NAMALWA (cell line): ENCODE measurements at regions not wholly inside any gene's neighbourhood (a gene's known extent, or its start where the extent isn't known, plus 50 kb on each side); places are given as distances from the start of the nearest gene placed in this dataset.

Experiments used
- DNase-seq: peaks from one replicate; pipeline ENCODE4 v3.0.0-alpha.2; 2015; ENCODE audit warnings: low spot score

DNA sequence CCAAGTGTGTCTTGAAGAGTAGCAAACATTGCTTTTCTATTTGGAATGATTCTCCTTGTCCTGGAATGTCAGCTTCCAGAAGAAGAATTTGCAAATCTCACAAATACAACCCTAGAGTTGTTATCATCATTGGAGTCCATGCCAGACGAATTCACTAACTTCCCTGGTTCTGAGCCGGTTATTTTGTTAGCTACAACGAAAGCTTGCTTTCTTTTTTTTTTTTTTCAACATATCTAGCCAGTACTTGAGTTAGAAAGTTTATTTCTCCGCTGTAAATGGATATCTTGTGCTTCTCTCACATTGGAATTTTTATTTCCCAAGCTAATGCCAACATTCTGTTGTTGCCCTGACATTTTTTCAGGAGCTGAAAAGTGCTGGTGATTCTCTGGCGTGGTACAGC is 138.1 kb upstream of the POM121L12 start:
- DNase-seq = no peak

DNA sequence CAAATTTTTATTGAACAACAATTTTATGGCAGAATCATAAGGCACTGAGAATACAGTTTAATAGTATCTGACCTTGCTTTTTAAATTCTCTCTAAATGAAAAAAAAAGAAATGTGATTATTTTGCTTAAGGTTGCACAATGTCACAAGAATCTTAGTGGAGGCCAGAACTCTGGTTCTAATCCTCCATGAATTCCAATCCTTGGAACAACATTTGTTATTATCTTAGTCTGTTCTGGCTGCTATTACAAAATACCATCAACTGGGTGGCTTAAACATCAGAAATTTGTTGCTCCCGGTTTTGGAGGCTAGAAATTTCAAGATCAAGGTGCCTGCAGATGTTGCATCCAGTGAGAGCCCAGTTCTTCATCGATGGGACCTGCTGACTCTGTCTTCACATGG is 158.2 kb upstream of the POM121L12 start:
- DNase-seq = no peak

DNA sequence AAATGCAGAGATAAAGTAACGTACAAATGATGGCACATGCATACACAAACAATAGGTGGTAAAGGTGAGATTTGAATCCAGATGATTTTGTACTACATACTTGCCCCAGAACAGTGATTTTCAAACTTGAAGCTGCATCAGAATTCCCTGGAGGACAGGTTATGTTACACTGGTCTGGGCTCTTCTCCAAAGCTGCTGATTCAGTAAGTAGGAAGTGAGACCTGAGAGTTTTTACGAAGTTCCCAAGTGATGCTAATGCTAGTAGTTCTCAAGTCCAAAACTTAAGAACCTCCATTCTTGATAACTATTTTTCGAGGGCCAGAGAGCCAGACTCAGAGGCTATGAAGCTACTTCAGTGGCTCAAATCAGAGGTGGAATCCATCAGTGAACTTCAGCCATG is 159.0 kb upstream of the POM121L12 start:
- no peak for DNase-seq

DNA sequence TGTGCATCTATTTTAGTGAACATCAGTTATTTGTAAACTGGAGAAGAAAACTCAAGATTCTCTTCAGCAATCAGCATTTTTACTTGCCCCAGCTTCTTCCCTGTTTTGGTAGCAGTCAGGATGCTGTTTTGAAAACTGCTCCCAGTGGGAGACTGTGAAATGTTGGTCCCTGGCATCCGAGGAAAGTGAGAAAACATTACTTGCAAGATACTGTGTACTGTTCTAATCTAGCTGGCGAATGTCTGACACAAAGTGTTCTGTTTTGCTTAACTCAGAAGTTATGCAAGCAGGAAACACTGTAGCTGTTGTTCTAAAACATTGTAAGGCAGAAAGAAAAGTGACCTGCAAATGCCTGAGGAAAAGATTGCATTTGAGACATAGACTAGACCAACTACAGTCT is 171.8 kb upstream of the POM121L12 start:
- no peak for DNase-seq

DNA sequence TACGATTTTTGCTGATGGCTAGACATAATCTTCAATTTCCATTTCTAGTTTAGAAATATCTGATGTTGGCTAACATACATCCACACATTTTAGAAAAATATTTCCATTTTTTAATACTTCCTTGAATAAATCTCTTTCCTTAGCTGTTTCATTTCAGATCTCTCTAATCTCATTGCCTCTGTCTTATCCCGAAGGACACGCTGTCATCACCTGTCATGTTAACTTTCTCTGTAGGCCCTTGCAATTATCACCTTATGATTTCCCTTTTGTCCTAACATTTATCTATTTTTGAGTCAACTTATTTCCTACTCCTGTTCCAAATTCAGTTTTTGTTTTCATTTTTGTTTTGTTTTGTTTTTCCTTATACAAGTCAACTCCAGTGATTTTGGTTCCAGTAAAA is 173.1 kb upstream of the POM121L12 start:
- no peak for DNase-seq

DNA sequence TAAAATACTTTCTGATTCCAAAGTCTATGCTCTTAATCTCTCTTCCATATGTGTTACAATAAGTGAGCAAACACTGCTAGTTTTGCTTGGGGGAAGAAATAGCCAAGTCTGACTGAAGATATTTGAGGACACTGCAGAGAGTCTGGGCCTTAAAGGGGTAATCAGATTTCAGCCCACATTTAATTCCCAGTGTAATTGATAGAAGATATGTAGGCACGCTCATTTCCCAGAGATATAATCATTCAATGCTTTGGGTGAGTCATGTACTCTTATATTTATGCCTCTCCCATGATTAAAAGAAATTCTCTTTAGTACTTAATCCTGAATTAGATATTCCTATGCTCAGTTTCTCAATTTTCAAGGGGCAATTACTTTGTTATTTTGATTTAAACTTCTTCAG is 178.1 kb upstream of the POM121L12 start:
- no peak for DNase-seq

DNA sequence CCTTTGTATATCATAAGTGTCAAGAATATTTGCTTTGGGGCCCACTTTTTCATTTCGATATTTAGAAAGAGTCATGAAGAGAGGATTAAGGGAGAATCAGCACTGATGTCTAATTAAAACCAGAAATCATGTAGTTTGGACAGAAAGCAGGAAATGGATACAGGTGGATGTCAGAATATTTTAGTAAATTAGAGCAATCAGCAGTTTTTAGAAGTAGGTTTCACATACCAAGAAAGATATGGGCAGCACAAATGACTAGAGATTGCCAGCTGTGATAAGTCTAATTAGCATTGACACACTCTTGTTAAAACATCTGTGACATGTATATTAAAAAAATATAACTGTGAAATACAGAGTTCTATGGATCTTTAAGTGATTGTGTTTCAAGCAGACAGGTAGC is 180.8 kb upstream of the POM121L12 start:
- DNase-seq = no peak

DNA sequence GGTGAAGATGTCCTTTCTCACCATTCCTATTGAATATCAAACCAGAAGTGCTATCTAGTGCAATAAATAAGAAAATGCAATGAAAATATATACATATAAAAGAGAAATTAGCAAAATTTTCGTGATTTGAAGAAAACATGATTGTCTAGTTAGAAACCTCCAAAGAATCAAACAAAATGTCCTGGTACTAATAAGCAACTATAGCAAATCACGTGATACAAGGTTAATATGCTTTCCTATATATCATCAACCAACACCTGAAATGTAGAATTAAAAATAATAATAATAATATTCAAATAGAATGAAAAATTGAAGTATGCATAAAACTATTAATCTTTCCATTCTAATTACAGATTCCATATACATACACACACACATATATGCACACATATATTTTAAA is 183.9 kb upstream of the POM121L12 start:
- no peak for DNase-seq

DNA sequence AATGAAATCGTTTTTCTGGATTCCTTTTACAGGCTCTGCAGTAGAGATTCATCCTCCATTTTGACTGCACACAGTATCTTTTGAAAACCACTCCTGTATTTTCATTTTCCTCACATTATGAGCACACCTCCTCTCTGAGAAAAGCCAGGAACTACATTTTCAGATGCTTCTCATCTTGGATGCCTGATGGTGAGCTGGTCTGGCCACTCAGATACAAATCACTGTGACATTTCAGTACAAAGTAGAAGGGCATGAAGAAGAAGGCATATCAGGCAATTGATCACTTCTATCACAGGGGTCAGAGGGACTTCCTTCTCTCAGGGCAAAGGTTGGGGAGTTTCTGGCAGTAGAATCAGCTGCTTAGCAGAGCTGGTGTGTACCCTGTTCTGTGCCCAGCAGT is 192.0 kb upstream of the POM121L12 start:
- no peak for DNase-seq

DNA sequence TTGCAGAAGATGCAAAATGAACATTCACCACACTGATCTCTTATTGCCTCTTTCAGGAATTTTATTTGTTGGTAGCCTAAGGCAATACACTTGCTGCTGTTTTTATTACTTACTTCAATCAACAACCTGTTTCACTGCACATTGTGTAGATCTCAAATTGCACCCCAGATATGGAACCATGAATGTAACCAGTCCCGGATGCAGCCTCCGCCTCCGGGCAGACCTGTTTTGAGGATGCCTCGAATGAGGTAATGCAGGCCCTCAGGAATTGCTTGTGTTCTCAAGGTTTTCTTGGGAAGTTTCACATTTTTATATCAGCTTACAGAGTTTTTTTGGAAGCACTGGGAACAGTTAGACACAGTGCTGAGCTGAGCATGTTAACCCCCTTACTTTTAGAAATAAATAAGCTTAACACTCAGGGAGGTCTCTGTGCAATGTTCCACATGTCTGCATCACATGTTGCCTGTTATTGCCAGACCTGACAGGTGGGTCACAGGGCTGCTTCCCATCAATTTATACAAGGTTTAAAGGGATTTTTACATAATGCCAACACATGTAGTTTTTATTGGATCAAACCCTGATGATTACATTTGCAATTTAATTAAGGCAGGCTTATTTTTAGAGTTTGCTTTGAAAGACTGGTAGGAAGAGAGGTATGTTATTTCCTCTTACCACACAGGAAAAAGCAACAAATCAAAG is 193.1 kb upstream of the POM121L12 start:
- no peak for DNase-seq

DNA sequence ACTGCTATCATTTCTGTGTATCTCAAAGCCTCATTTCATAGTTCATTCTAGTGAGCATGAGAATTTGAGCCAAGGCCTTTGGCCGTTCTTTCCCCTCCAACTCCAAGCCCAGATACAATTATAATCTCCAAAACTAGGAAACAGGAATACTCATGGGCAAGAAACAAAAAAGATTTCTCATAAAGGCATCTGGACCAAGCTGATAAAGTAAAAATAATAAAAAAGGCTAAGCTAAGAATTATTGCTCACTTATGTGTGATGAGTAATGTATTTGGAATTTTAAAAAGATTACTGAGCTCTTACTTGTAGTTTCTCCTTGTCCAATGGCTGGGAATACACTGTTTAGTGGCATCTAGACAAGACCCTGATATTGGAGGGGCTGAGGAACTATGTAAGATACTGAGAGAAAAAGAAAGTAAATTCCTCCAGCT is 196.4 kb upstream of the POM121L12 start:
- DNase-seq = no peak

DNA sequence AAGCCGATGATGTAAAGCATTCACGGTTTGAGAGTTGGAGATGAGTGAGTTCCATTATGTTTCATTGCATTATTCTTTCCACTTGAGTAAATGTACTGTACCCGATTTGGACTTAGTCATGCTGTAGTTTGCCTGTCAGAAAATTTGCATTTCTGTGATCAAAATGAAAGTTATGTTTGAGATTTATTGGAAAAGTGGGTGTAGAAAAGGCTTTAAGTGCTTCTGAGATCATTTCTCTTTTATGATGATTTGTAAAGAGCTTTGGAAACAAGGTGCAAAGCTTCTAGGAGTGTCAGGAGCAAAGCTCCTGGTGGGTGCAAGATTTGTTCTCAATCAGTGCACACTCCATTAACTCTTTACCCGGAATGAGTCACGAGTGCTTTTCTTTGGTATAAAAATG is 204.1 kb upstream of the POM121L12 start:
- no peak for DNase-seq

DNA sequence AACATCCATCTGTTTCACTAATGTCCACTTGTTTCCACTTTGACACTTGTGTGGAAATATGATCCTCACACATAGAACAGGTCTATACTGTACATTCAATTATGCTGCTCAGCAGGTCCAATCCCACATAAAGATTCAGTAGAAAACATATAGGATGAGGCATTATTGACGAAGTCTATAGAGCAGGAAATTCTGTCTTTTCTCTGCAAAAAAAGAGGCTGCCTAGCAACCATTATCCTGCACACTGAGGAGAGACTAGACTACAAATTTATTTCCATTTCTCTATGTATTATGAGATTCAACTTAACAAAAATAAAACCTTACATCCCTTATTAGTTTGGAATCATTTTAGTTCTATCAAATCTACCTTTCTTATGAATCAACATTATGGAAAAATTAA is 204.6 kb upstream of the POM121L12 start:
- no peak for DNase-seq

DNA sequence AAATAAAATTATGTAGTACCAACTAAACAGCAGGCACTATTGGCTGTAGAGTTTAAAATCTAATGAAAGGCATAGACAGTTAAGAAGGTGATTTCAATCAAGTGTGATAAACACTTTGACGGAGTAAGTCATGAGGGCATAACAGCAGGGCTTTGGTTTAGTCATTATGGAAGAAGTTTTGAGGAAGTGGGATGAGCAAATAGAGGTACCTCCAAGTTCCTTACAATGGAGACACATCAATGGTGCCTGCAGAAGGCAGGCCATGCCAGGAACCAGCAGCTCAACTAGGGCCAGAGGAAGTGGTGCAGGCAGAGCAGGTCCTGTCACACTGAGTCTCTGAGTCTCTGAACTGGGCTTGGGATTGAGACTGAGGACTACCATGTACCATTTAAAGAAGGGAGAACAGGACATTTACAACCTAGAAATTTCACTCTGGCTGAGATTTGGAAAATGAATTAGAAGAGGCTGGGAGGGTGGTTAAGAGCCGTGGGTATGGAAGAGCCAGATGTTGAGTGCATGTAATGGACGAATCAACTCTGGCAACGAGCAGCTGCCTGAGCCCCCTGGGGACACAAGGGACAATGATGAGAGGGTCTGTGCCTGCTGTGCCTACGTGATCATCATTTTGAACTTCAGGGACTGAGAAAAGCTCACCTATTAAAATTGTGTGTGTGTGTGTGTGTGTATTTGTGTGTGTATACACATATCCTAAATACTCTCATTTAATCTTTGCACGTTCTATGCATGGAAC is 208.7 kb upstream of the POM121L12 start:
- DNase-seq = peak; percentile 13

DNA sequence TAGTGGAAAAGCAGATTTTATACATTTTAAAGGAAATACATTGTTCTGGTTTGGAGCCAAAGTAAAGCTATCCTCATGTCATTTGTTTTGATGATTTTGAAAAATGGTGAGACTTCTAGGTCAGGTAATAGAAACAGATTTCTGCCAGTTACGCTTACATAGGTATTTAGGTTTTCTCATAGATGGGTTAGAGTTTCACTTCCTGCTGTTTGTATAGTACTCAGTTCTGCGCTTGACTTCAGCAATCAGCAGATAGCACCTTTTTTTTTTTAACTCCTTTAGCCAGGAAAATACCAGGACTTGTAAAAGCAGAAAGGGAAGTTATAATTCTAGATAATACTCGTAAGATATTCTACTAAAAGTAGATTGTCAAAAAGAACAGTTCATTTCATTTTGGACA is 209.8 kb upstream of the POM121L12 start:
- peak; percentile 52 for DNase-seq

DNA sequence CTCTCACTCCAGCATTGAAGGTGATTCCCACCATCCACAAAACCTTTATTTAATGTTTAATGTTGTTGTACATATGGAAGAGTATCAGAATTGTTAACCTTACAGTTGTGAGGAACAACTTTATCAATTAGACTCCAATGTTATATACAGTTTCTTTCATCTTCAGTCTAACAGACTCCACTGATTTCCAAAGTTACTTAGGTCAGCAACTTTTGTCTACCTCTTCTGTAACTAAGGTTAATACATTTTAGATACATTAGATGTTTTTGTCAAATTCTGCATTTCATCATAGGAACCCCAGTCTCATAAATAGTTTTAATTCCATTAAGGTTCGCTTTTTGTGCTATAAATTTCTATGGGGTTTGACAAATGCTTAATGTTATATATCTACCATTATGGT is 223.9 kb upstream of the POM121L12 start:
- DNase-seq = no peak

DNA sequence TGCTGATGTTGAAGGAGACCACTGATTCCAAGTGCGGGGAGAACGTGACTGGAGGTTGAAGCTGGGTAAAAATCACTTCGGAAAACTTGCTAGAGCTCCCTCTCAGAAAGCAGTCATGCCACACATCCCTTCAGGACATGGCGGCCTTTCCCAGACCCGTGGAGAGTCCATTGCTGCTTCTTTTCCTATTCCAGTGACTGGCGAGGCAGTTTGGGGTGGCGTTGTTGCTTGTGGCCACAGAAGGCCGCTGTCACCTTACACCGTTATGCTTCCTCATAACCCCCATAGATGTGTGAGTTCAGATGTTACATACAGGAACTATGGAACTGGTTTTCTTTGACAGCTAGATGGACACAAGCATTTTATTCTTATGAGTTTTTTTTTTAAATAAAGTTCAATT is 235.6 kb upstream of the POM121L12 start:
- no peak for DNase-seq

DNA sequence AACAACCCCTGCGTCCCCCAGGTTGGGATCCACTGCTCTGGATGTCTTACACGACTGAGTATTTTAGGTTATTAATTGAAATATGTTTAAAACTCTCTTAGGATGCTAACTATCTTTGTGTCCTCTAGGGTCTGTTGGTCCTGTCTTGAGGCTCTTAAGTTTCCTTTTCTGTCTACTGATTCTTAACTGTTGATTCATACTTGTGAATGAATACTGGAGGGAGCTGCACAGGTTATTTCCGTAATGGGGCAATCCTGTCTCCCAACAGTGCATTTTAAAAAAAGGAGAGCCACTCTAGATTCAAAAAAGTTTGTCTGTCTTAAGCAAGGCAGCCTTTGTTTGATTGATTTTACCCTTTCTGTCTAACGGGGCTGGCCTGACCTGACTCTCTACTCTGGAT is 237.6 kb upstream of the POM121L12 start:
- DNase-seq = no peak

DNA sequence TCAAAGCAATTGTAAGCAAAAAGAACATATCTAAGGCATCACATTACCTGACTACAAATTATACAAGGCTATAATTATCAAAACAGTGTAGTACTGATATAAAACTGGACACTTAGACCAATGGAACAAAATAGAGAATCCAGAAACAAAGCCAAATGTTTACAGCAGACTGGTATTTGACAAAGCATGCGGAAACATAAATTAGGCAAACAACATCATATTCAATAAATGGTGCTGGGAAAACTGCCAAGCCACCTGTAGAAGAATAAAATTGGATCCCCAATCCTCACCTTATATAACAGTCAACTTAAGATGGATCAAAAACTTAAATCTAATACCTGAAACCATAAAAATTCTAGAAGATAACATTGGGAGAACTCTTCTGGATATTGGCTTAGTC is 240.8 kb upstream of the POM121L12 start:
- no peak for DNase-seq

DNA sequence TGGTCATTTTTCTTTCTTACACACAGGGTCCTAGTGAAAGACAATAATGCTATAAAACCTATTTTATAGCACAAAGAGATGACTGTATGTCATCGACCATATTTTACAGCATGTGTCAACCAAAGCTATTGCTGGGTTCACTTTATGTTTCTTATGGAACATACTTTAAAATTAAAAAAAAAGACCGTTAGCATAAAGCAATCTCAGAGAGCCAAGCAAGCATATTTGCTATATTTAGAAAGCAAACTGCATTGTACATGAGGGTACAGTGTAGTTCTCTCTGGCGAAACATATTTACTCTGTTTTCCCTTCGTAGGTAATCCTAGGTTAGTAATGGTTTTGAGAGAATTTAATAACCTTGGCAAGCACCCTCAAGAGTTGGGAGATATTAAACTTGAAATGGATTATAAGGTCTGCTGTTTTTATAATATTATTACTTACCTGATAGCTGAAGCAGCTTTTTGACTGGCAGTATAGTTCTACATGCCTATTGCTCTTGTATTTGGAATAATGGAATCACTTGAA is 244.2 kb upstream of the POM121L12 start:
- no peak for DNase-seq

DNA sequence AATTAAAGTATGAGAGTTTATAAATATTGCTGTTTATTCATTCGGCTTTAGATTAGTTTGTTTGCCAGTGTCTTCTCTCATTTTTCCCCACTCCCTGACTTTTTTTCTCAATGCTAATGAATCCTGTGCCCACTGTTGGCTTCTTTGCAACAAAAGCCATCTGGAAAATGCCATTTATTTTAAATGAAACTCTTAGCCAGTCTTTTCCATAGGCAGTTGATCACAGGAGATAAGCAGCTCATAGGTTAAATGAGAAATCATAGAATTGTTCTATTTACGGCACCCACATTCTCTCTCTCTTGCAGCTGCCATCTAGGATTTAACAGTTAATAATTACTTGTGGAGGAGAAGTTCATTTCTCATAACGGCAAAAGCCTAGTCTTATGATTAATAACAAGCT is 249.3 kb upstream of the POM121L12 start:
- DNase-seq = no peak

DNA sequence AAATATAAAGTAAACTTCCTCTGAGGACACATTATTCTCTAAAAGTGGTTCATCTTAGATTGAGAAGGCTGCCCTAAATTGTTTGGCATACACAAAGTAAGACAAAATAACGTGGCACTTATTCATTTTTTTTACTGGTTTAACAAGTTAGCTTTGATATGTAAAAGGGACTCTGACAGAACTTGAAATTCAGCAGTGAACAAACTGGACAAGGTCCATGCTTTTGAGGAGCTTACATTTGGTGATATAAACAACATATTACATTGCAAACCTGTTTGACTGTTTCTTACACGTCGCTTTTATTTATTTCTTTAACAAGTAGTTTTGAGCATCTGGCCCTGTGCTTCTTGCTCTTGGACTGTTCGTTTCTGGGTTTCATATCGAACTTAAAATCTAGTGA is 253.1 kb upstream of the POM121L12 start:
- DNase-seq = no peak

DNA sequence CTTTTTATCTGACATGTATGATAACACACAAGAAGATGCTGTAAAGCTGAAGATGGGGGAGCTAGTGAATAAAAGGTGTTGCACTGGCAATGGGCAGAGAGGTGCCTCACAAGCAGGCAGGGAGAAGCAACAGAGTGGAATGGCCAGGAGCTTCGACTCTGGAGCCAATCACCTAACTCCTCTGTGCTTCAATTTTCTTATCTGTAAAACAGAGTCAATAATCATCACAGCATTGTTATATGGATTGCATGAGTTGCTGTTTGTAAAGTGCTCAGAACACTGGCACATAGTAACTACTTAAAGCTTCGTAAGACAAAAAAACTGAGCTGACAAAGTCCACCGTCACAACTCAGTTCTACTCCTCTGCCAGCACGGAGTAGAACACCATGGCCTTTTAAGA is 254.2 kb upstream of the POM121L12 start:
- no peak for DNase-seq

DNA sequence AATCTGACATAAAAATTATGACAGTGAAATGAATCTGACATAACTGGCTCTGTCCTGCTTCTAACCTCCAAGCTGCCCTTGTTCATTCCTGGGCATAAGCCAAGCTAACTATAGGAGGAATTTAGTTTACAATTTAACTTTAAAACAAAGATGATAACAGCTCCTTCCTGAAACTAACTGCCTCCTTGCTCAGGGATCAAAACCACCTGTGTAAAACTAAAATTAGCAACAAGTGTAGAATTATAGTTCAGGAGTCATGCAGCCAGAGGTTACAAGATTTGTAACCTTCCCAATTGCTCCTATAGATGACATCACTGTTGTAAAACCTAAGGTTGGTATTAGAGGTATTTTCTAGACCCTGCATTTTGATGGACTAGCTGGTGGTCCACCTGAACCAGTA is 256.4 kb upstream of the POM121L12 start:
- no peak for DNase-seq
